Lower lobe of right lung (tissue), 2 donors: ENCODE measurements at regions not wholly inside any gene's neighbourhood (a gene's known extent, or its start where the extent isn't known, plus 50 kb on each side); places are given as distances from the start of the nearest gene placed in this dataset.

ENCODE experiments used
- ATAC-seq, 2 donors: fragments of 200-7000 bp; cut with Tn5 transposase; one replicate each; pipeline ENCODE4 v1.9.1; 2020 to 2022; ENCODE audit warnings: mild to moderate bottlenecking in 2 of 2, moderate library complexity in 2 of 2
- DNase-seq: peaks from one replicate; pipeline ENCODE4 v3.0.0-alpha.2; 2020
- H3K27ac ChIP-seq: fragments of 200-600 bp; one replicate; pipeline ENCODE4 v1.8.0; 2022
- H3K27me3 ChIP-seq: fragments of 200-600 bp; one replicate; pipeline ENCODE4 v1.8.0; 2022; ENCODE audit warnings: low read depth
- H3K36me3 ChIP-seq: fragments of 200-600 bp; one replicate; pipeline ENCODE4 v1.8.0; 2022; ENCODE audit warnings: mild to moderate bottlenecking
- H3K4me1 ChIP-seq: fragments of 200-600 bp; one replicate; pipeline ENCODE4 v1.8.0; 2022
- H3K4me3 ChIP-seq: fragments of 200-600 bp; one replicate; pipeline ENCODE4 v1.8.0; 2022; ENCODE audit warnings: mild to moderate bottlenecking
- H3K9me3 ChIP-seq: fragments of 200-600 bp; one replicate; pipeline ENCODE4 v1.8.0; 2022
- intact Hi-C: fragments of 100-400 bp; cut with DNase I; formaldehyde crosslinking; loops from one replicate; pipeline ENCODE4 v1.11.0; 2022
- TF ChIP-seq, protein P1 (sequence below): fragments of 200-600 bp; IDR thresholded peaks from one replicate; pipeline ENCODE4 v1.8.0; 2022; ENCODE audit warnings: antibody characterized with exemption, mild to moderate bottlenecking
- donor health status: DM: no; HTN: yes; CAD: no; lungs with severe emphysema.

DNA sequence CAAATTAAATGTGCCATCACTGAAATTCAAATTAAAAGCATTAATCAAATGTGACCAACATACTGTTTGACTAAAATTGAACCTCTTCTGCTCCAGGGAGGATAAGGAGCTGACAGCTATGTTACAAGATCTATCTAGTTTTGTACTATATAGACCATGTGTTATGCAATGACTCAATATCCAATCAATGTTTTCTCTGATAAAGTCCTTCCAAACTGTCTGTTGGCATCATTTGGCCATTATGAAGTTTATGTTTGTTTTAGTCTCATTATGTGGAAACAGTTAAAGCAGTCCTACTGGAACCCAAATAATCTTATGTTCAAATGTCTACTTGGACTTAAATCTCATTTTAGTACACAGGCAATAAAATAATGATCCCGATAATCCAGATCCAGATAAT lies 267.0 kb upstream of the THBS1 start:
- ATAC-seq = no peak
- Histone ChIP-seq H3K27me3 (no peaks in the 10 kb centered on the region), H3K9me3 (no peaks in the 10 kb centered on the region), H3K27ac (no peak overlapping the region), H3K4me1 (no peaks in the 10 kb centered on the region), H3K36me3 (no peaks in the 10 kb centered on the region), H3K4me3 (no peak overlapping the region)
- DNase-seq = no peak
- TF ChIP-seq, protein P1, sequence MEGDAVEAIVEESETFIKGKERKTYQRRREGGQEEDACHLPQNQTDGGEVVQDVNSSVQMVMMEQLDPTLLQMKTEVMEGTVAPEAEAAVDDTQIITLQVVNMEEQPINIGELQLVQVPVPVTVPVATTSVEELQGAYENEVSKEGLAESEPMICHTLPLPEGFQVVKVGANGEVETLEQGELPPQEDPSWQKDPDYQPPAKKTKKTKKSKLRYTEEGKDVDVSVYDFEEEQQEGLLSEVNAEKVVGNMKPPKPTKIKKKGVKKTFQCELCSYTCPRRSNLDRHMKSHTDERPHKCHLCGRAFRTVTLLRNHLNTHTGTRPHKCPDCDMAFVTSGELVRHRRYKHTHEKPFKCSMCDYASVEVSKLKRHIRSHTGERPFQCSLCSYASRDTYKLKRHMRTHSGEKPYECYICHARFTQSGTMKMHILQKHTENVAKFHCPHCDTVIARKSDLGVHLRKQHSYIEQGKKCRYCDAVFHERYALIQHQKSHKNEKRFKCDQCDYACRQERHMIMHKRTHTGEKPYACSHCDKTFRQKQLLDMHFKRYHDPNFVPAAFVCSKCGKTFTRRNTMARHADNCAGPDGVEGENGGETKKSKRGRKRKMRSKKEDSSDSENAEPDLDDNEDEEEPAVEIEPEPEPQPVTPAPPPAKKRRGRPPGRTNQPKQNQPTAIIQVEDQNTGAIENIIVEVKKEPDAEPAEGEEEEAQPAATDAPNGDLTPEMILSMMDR = no peak
- intact Hi-C loops = no loop called here

DNA sequence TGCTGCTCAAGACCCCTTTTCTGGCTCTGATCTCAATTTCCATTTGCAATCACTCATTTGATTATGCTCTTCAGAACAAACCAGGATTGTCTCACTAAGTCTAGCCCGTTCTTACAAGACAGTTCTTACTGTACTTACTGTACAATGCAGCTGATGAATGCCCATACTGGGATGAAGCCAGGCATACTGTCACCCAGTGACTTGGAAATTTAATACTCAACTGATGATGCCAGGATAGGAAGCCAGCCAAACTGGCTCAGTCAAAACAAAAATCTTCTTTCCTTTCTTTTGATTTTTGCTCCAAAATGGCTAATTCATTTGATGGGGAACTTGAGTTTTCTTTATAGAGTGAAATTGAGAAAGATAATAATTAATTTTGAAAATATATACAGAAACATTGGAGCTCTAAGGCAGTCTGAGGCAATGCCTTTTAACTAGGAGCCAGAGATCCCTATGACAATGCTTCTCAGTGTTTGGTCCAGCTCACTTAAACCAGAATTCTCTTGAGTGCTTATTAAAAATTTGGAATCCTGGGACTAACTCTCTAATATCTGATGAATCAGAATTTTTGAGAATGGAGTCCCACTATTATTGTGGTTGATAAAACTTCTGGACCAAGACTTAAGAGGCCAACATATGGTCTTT lies 265.6 kb upstream of the THBS1 start:
- ATAC-seq = no peak
- intact Hi-C loops = no loop called here
- Histone ChIP-seq H3K4me1 (no peaks in the 10 kb centered on the region), H3K27ac (no peak overlapping the region), H3K36me3 (no peaks in the 10 kb centered on the region), H3K4me3 (no peak overlapping the region), H3K27me3 (no peaks in the 10 kb centered on the region), H3K9me3 (peaks cover 5% of the 10 kb centered on the region)
- TF ChIP-seq, protein P1 = no peak
- DNase-seq = no peak

DNA sequence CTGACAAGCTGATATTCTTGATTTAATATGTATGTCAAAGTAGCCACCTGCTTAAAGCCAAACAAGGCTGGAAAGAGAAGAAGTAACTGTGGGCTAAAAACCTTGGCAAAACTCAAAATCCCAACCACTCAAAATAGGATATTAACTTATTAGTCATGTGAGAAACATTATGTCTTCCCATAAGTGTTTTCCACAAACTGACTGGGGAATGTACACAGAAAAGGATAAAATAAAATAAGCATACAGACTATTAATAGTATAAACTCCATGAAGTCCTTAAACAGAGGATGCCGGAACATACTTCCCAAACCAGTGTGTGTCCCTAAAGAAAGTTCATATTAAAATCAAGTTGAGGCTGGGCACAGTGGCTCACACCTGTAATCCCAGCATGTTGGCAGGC lies 263.7 kb upstream of the THBS1 start:
- no peaks in the 10 kb centered on the region for H3K27me3 ChIP-seq
- no peak overlapping the region for H3K27ac ChIP-seq
- no peaks in the 10 kb centered on the region for H3K36me3 ChIP-seq
- ATAC-seq (no peak), DNase-seq (no peak)
- intact Hi-C loops = no loop called here
- no peaks in the 10 kb centered on the region for H3K4me1 ChIP-seq
- peaks cover 14% of the 10 kb centered on the region for H3K9me3 ChIP-seq
- TF ChIP-seq, protein P1 = no peak
- H3K4me3 ChIP-seq = no peak overlapping the region

DNA sequence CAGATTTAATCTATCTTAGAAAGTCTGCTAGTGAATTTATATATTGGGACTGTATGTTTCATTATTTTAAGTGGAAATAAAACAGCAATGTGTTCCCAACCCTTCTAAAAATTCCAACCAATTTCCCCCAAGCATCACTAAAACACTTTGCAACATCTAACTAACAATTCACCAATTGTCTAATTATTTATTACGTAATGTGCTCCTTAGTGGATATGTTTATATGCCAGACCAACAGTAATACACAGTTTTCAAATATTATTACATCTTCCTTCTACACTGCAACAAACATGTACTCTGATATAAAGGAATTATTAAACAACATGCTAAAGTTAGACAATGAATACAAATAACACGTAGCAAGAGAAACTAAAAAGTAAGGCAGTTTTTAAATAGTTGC lies 262.6 kb upstream of the THBS1 start:
- Histone ChIP-seq H3K36me3 (no peaks in the 10 kb centered on the region), H3K27ac (no peak overlapping the region), H3K4me3 (no peak overlapping the region), H3K9me3 (peaks cover 14% of the 10 kb centered on the region), H3K4me1 (no peaks in the 10 kb centered on the region), H3K27me3 (no peaks in the 10 kb centered on the region)
- TF ChIP-seq, protein P1 = no peak
- intact Hi-C loops = no loop called here
- ATAC-seq (no peak), DNase-seq (no peak)

DNA sequence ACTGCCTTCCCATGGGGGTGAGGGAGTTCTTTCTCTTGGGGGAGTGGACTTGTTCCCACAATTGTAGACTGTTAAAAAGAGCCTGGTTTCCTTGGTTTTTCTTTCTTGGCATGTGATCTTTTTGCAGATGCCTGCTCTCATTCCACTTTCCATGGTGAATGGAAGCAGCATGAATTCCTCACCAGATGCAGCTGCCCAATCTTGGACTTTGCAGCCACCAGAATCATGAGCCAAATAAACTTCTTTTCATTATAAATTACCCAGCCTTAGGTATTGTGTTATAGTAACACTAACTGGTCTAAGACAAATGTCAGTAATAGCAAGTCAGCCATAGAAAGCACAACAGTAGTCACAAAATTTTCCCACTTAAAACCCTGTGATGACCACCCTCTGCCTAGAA lies 260.5 kb upstream of the THBS1 start:
- Histone ChIP-seq H3K9me3 (peaks cover 14% of the 10 kb centered on the region), H3K4me3 (no peak overlapping the region), H3K36me3 (no peaks in the 10 kb centered on the region), H3K27ac (no peak overlapping the region), H3K27me3 (no peaks in the 10 kb centered on the region), H3K4me1 (no peaks in the 10 kb centered on the region)
- TF ChIP-seq, protein P1 = no peak
- no peak for ATAC-seq
- intact Hi-C loops = no loop called here
- DNase-seq = no peak
